ENCODE measurements at regions not wholly inside any gene's neighbourhood (a gene's known extent, or its start where the extent isn't known, plus 50 kb on each side); places are given as distances from the start of the nearest gene placed in this dataset.

DNA sequence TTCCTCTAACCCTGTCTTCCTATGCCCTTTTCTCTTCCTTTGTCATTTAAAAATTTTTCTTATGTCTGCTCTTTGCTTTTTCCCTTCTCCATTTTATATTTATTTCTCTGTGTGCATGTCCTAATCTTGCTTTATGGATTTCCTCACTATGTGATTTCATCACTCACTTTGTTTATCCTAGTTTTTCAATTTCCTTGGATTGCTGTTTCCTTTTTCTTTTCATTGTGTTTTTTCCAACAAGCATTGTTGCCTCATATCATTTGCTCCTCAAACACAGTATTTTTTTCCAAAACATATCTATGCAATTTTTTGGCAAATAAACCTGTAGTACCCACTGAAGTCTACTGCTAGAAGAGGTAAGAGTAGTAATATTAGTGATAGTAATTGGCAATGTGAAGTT, 67.4 kb upstream of the PNPT1 start:
- DNase-seq (ENCODE audit: extremely low spot score): no peak
- TF ChIP-seq, protein P1, sequence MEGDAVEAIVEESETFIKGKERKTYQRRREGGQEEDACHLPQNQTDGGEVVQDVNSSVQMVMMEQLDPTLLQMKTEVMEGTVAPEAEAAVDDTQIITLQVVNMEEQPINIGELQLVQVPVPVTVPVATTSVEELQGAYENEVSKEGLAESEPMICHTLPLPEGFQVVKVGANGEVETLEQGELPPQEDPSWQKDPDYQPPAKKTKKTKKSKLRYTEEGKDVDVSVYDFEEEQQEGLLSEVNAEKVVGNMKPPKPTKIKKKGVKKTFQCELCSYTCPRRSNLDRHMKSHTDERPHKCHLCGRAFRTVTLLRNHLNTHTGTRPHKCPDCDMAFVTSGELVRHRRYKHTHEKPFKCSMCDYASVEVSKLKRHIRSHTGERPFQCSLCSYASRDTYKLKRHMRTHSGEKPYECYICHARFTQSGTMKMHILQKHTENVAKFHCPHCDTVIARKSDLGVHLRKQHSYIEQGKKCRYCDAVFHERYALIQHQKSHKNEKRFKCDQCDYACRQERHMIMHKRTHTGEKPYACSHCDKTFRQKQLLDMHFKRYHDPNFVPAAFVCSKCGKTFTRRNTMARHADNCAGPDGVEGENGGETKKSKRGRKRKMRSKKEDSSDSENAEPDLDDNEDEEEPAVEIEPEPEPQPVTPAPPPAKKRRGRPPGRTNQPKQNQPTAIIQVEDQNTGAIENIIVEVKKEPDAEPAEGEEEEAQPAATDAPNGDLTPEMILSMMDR (IDR thresholded peaks at IDR 0.05; ENCODE audit: control extremely low read depth, extremely low read depth, low read depth, missing control alignments): no peak
- ChIA-PET CTCF (no interaction called here), POLR2A (no interaction called here)

DNA sequence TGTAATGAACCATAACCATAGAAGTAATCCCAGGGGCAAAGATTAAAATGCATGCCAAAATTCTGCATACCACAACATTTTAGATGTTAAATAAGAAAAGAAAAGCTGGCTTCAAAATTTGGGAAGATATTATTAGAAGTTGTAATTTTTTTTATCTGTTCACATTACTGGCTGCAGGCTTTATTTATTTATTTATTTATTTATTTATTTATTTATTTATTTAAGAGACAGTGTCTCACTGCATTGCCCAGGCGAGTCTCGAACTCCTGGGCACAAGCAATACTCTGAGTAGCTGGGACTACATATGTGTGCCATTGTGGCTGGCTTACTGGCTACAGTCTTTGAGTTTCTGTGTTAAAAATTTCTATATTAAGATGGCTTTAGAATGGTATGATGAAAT, 66.5 kb upstream of the PNPT1 start:
- no peak for DNase-seq (ENCODE audit: extremely low spot score)
- POLR2A ChIA-PET: no interaction called here
- TF ChIP-seq, protein P1 (IDR thresholded peaks at IDR 0.05; ENCODE audit: control extremely low read depth, extremely low read depth, low read depth, missing control alignments): no peak
- CTCF ChIA-PET: no interaction called here

DNA sequence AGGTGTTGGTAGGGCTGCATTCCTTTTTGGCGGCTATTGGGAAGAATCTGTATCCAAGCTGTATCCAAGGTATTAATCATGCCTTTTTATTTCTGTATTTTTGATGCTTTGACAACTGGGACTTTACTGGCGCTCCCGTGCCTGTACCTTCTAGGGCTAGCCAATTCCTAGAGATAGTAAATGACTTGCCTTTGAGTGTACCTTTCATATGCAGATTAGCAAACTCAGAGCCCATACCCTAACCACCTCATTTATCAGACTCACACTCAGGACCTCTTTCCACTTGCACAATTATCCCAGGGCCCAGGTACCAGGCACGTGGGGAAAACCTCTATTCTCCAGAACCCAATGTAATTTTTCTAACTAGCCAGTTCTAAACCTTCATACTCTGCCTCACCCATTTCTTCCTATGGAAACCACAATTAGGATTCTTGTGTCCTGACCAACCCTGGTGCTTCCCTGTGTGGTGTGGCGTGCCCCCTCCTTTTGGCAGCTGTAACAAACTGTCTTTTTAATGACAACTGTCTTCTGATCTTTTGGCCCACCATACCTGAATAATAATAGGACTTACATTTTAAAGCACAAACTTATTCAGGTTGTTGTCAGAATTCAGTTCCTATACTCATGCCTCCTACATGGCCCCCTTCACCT, 65.8 kb upstream of the PNPT1 start:
- POLR2A ChIA-PET: no interaction called here
- CTCF ChIA-PET: no interaction called here
- DNase-seq (ENCODE audit: extremely low spot score): no peak
- TF ChIP-seq, protein P1 (IDR thresholded peaks at IDR 0.05; ENCODE audit: control extremely low read depth, extremely low read depth, low read depth, missing control alignments): no peak

DNA sequence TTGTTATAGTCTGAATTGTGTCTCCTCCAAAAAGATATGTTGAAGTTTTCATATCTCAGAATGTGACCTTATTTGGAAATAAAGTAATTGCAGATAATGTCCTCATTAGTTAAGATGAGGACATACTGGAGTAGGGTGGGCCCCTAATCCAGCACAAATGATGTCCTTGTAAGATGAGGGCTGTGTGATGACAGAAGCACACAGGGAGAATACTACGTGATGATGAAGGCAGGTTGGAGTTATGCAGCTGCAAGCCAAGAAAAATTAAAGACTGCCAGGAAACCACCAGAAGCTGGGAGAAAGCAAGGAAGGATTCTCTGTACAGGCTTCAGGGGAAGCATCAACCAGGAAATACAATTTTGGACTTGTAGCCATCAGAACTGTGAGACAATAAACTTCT, 58.3 kb upstream of the PNPT1 start:
- POLR2A ChIA-PET: no interaction called here
- no peak for DNase-seq (ENCODE audit: extremely low spot score)
- TF ChIP-seq, protein P1 (IDR thresholded peaks at IDR 0.05; ENCODE audit: control extremely low read depth, extremely low read depth, low read depth, missing control alignments): no peak
- CTCF ChIA-PET: no interaction called here

DNA sequence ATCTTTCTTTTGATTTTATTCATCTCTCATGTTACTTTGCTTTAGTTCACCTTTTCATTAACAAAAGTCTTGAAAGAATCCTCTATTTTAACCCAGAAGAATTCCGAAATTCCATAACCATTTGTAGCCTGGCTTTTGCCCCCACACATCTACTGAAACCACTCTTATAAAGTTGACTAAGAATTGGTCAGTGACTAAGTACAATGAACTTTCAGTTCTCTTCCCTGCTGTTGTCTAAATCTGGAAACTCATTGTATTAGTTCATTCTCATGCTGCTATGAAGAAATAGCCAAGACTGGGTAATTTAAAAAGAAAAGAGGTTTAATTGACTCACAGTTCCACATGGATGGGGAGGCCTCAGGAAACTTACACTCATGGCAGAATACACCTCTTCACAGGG, 49.9 kb upstream of the PNPT1 start:
- DNase-seq (ENCODE audit: extremely low spot score): no peak
- POLR2A ChIA-PET: no interaction called here
- CTCF ChIA-PET: no interaction called here
- TF ChIP-seq, protein P1 (IDR thresholded peaks at IDR 0.05; ENCODE audit: control extremely low read depth, extremely low read depth, low read depth, missing control alignments): no peak

All from GM10248 (cell line).